GM18873 (cell line): ENCODE measurements at regions not wholly inside any gene's neighbourhood (a gene's known extent, or its start where the extent isn't known, plus 50 kb on each side); places are given as distances from the start of the nearest gene placed in this dataset.
"Not testable (repeated sequence)": the region's sequence is repeated elsewhere in the genome, so short reads cannot be mapped to it uniquely, and the experiment has no call there.

Experiments
- ATAC-seq: cut with Tn5 transposase; IDR thresholded peaks from one replicate; pipeline ENCODE4 v1.9.1; 2021; ENCODE audit warnings: mild to moderate bottlenecking, moderate library complexity, moderate number of reproducible peaks; ENCODE audit not compliant: unreplicated experiment, low FRiP score

- ATAC-seq: no peak
These were observed 95.8 kb upstream of the NAA20 start for GRCh38 chr20:19921284-19921793.

GRCh38 chr20:19921829-19922228 lies 95.3 kb upstream of the NAA20 start:
- ATAC-seq: not testable (repeated sequence)

DNA sequence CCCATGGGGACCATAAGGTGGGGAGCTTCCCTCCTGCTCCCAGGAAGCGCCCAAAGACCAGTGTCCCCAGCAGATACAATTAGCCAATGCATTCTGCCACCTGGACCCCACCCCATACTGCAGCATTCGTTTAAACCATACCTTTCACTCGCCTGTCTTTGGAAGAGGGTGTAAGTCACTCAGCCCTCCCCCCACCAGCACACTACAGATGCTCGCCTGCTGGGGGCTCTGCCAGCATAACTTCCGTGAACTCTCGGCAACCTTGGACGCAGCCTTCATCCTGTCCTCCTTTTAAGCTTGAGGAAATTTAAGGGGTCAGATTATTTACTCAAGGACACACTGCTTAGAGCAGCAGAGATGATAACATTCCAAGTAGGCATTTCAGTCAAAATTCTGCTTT lies 94.4 kb upstream of the NAA20 start:
- ATAC-seq: no peak

DNA sequence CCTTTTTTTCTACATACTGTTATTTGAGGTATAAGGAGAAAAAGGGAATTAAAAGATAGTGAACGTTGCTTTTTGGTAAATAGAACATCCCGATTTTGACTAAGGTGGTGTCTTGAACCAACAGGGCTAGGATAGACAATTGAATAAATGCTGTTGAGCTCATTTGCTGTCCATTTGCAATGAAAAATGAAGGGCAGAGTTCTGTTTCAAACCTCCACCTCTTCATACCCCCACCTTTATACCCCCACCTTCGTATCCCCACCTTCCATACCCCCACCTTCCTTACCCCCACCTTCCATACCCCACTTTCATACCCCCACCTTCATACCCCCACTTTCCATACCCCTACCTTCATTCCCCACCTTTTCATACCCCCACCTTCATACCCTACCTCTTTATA lies 93.4 kb upstream of the NAA20 start:
- no peak for ATAC-seq

DNA sequence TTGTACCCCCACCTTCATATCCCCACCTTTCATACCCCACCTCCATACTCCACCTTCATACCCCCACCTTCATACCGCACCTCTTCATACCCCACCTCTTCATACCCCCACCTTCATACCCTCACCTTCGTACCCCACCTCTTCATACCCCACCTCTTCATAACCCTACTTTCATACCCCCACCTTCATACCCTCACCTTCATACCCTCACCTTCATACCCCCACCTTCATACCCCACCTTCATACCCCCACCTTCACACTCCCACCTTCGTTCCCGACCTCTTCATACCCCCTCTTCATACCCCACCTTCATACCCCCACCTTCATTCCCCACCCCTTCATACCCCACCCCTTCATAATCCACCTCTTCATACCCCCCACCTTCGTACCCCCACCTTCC lies 92.9 kb upstream of the NAA20 start:
- ATAC-seq: no peak

GRCh38 chr20:19926591-19926990 lies 90.6 kb upstream of the NAA20 start:
- ATAC-seq: no peak

DNA sequence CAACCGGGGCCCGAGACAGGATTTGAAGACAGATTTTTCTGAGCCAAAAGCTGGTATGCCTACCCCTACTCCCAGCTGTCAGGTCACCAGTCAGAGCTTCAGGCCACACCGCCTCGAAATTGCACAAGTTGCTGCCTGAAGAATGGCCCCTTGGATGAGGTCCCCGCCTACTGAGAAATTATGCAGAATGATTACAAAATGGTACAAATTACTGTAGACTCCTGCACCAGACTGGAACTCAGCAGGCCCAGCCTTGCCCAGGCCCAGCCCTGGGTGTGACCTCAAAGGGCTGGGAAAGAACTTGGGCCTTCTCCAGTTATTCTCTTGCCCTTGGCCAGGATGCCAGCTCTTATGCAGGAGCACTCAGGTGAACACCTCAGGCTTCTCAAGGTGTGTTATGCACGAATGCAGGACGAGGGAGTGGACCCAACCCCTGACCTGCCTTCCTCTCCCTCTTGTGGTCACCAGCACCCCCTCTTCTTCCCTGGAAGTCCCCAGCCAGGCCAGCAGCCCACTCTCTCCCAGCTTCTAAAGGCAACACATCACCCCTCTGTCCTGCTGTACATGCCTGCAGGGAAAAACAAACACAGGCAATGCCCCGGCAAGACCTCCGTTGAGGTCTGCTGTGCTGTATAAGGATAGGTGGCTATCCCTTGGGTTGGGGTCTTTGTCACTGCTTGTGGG lies 88.7 kb upstream of the NAA20 start:
- no peak for ATAC-seq

- ATAC-seq: no peak
These were observed 88.2 kb upstream of the NAA20 start for GRCh38 chr20:19929012-19929360.

- ATAC-seq: no peak
These were observed 87.5 kb upstream of the NAA20 start for GRCh38 chr20:19929481-19930145.

GRCh38 chr20:19930426-19930825 lies 86.7 kb upstream of the NAA20 start:
- ATAC-seq: no peak

DNA sequence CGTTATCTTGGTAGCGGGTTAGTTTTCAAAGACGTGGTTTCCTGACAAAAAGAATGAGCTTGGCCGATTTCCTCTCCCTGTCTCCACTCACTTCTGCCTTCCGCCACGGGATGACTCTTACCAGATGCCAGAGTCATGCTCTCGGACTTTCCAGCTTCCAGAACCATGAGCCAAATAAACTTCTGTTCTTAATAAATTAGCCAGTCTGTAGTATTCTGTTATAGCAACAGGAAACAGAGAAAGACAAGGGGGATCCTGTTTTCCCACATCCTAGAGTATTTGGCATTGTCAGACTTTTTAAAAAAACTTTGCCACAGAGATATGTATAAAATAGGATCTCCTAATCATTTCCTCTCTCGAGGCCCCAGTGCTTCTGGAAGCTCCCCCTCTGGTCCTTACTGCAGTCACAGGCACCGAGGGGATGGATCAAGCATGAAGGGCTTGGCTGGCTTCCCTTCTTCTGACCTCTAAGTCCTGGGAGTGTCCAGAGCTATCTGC lies 84.9 kb upstream of the NAA20 start:
- no peak for ATAC-seq

DNA sequence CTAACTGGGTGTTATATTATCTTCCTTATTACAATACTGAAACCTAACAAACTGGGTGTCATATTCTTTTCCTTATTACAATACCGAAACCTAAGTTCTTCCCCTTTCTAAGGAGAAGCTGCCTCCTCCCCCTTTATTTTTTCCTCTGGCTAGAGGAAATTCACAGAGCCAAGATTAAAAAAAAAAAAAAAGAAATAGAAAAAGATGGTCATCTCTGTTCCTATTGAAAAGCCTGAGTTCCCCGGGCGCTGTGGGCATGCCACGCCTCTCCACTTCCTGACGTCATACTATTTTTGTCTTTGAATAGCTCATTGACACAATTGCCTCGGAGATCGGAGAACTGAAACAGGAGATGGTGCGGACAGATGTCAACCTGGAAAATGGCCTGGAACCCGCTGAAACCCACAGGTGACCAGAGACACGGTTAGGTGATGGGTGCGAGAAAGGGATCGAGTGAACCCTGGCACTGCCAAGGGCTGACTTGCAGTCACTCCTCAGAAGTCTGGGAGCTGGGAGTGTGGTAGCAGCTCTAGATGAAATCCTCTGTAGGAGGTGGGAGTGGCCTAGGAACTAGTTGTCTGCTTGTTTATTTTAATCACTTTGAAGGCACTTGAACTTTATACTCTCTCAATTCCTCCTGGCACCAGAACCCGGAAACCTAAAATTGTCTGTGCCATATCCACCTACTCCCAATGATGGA lies 82.2 kb upstream of the NAA20 start:
- no peak for ATAC-seq

DNA sequence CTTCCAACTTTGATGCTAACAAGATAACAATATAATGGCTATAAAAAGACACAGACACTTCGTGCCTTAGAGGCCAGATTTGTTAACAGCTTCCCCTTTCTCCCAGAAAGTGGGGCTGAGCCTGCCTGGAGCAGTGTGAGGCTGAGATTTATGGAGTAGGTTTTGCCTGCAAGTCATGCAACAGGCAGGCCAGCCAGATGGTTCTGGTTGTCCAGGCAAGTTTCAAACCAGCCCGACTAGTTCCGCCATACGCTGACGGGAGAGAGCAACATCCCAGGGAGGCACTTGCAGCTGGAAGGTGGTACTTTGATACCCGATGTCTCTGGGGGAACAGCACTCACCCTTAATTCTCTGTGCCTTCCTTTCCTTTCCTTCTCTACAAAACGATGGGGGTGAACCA lies 81.3 kb upstream of the NAA20 start:
- ATAC-seq: no peak

- ATAC-seq: no peak
These were observed 80.5 kb upstream of the NAA20 start for GRCh38 chr20:19936466-19937200.

DNA sequence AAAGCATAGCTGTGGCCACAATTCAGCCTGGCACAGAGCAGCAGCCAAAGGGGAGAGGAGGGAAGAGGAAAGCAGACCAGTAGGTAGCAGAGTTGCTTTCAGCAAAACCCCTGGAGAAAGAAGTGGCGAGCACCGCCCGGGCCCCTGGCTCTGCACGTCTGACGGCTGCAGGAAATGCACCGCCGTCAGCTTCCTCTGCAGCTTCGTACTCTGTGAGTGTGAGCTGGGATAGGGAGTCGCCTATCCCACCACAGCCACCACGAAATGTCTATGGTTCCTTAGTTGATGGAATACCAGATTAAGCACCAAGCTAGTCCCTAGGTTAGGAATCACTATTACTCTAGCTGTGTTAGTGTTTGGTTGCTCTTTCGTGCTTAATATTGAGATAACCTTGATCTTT lies 79.9 kb upstream of the NAA20 start:
- no peak for ATAC-seq

DNA sequence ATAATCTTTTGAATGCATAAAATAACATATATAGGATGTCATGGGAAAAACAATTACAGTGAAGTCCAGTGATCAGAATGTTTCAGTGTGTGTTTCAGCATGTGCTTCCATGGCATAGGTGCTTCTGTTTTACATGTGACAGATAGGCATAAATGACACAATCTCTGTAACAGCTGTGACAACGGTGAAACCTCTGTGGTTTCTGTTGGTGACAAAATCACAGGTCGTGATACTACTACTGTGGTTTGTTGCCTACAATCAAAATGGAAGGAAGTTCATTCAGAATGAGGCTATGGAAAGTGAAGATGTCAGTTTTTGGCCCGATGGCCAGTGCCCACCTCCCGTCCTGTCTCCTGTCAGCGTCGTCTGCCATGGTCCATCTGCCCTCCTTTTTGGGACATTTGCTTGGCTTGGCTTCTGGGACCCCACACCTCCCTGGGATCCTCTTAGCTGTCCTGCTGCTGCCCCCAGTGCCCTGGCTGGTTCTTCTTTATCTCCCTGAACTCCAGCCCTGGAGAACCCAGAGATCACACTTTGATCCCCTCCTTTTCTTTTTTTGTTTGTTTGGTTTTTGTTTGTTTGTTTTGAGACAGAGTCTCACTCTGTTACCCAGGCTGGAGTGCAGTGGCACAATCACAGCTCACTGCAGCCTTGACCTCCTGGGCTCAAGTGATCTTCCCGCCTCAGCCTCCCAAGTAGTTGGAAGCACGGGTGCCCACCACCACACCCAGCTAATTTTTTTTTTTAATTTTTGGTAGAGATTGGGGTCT lies 79.3 kb upstream of the NAA20 start:
- ATAC-seq: peak; percentile 70

- ATAC-seq: no peak
These were observed 78.6 kb upstream of the NAA20 start for GRCh38 chr20:19938421-19939090.

- ATAC-seq: no peak
These were observed 76.1 kb upstream of the NAA20 start for GRCh38 chr20:19940988-19941460.

- no peak for ATAC-seq
These were observed 74.6 kb upstream of the NAA20 start for GRCh38 chr20:19942611-19943010.
